ENCODE measurements at regions not wholly inside any gene's neighbourhood (a gene's known extent, or its start where the extent isn't known, plus 50 kb on each side); places are given as distances from the start of the nearest gene placed in this dataset.

GRCh38 chr5:88666761-88667495, 216.1 kb downstream of the MEF2C start:
- H3K9me3 ChIP-seq, result no peaks in the 10 kb centered on the region
- intact Hi-C loops (cut with DNase I), result no loop called here
- H3K4me1 ChIP-seq, result peaks cover 16% of the 10 kb centered on the region
- H3K27me3 ChIP-seq, result peaks cover 100% of the 10 kb centered on the region
- H3K27ac ChIP-seq, result no peak overlapping the region
- DNase-seq, result no peak
- ATAC-seq, result no peak
- no peak for TF ChIP-seq CTCF (IDR thresholded peaks at IDR 0.05)
- H3K36me3 ChIP-seq, result no peaks in the 10 kb centered on the region
- H3K4me3 ChIP-seq, result peak overlapping the region; percentile 37

- ATAC-seq, result no peak
- TF ChIP-seq CTCF (IDR thresholded peaks at IDR 0.05), result no peak
- Histone ChIP-seq H3K4me1 (peaks cover 23% of the 10 kb centered on the region), H3K4me3 (no peak overlapping the region), H3K9me3 (no peaks in the 10 kb centered on the region), H3K27me3 (peaks cover 100% of the 10 kb centered on the region), H3K27ac (no peak overlapping the region), H3K36me3 (no peaks in the 10 kb centered on the region)
- peak; percentile 32 for DNase-seq
- intact Hi-C loops (cut with DNase I), result no loop called here
These were observed 217.2 kb downstream of the MEF2C start for GRCh38 chr5:88665750-88666215.

GRCh38 chr5:88664645-88665044, 218.3 kb downstream of the MEF2C start:
- Histone ChIP-seq H3K9me3 (no peaks in the 10 kb centered on the region), H3K36me3 (no peaks in the 10 kb centered on the region), H3K27me3 (peaks cover 100% of the 10 kb centered on the region), H3K27ac (no peak overlapping the region), H3K4me3 (no peak overlapping the region), H3K4me1 (peaks cover 24% of the 10 kb centered on the region)
- no peak for TF ChIP-seq CTCF (IDR thresholded peaks at IDR 0.05)
- ATAC-seq (no peak), DNase-seq (no peak)
- intact Hi-C loops (cut with DNase I), result no loop called here

GRCh38 chr5:88663793-88664216, 219.2 kb downstream of the MEF2C start:
- no peak for DNase-seq
- H3K4me1 ChIP-seq, result peaks cover 24% of the 10 kb centered on the region

GRCh38 chr5:88662846-88663245, 220.1 kb downstream of the MEF2C start:
- intact Hi-C loops (cut with DNase I), result no loop called here
- Histone ChIP-seq H3K4me3 (no peak overlapping the region), H3K27me3 (peaks cover 99% of the 10 kb centered on the region), H3K36me3 (no peaks in the 10 kb centered on the region), H3K9me3 (no peaks in the 10 kb centered on the region), H3K27ac (no peak overlapping the region), H3K4me1 (peaks cover 22% of the 10 kb centered on the region)
- ATAC-seq (no peak), DNase-seq (no peak)
- no peak for TF ChIP-seq CTCF (IDR thresholded peaks at IDR 0.05)

More at GRCh38 chr5:88663793-88664216, 219.2 kb downstream of the MEF2C start:
- H3K27me3 ChIP-seq, result peaks cover 99% of the 10 kb centered on the region
- no peak for TF ChIP-seq CTCF (IDR thresholded peaks at IDR 0.05)
- H3K36me3 ChIP-seq, result no peaks in the 10 kb centered on the region
- H3K27ac ChIP-seq, result no peak overlapping the region
- intact Hi-C loops (cut with DNase I), result no loop called here
- H3K9me3 ChIP-seq, result no peaks in the 10 kb centered on the region
- ATAC-seq, result no peak
- H3K4me3 ChIP-seq, result no peak overlapping the region
